HEK293 (cell line): ENCODE measurements at regions not wholly inside any gene's neighbourhood (a gene's known extent, or its start where the extent isn't known, plus 50 kb on each side); places are given as distances from the start of the nearest gene placed in this dataset.

ENCODE experiments used
- HIC1 ChIP-seq: fragments of 450-650 bp; formaldehyde crosslinking; IDR thresholded peaks from 2 replicates; pipeline ENCODE4 v1.5.1; 2016; ENCODE audit warnings: missing biosample characterization, missing genetic modification characterization
- KLF1 ChIP-seq: fragments of 450-650 bp; formaldehyde crosslinking; IDR thresholded peaks from 2 replicates; pipeline ENCODE4 v1.5.1; 2016; ENCODE audit warnings: missing biosample characterization, missing genetic modification characterization
- PBX3 ChIP-seq: sonication (generic); formaldehyde crosslinking; IDR thresholded peaks from 2 replicates; pipeline ENCODE4 v1.8.1; 2022; ENCODE audit warnings: mild to moderate bottlenecking, moderate library complexity, missing genetic modification reagents
- PRDM4 ChIP-seq: fragments of 450-650 bp; formaldehyde crosslinking; IDR thresholded peaks from 2 replicates; pipeline ENCODE4 v1.5.1; 2017; ENCODE audit warnings: missing biosample characterization, missing genetic modification characterization
- SP2 ChIP-seq: fragments of 450-650 bp; formaldehyde crosslinking; IDR thresholded peaks from 2 replicates; pipeline ENCODE4 v1.5.1; 2016; ENCODE audit warnings: missing biosample characterization, missing genetic modification characterization
- YY1 ChIP-seq: fragments of 450-650 bp; formaldehyde crosslinking; IDR thresholded peaks from 2 replicates; pipeline ENCODE4 v1.5.1; 2018; ENCODE audit warnings: missing biosample characterization, missing genetic modification characterization
- ZBTB21 ChIP-seq: fragments of 450-650 bp; formaldehyde crosslinking; IDR thresholded peaks from 2 replicates; pipeline ENCODE4 v1.5.1; 2017; ENCODE audit warnings: missing biosample characterization, missing genetic modification characterization
- ZNF157 ChIP-seq: fragments of 450-650 bp; formaldehyde crosslinking; IDR thresholded peaks from 2 replicates; pipeline ENCODE4 v1.5.1; 2016; ENCODE audit warnings: missing biosample characterization, missing genetic modification characterization
- ZNF274 ChIP-seq, 2 experiments: fragments of 200-500 bp in 1 of 2; fragments of 450-650 bp in 1 of 2; sonication (Bioruptor generic) in 1 of 2; formaldehyde crosslinking in 1 of 2; IDR thresholded peaks; 2 replicates each; pipeline versions ENCODE4 v1.5.1 to v1.6.1; 2014 to 2016; ENCODE audit warnings: borderline replicate concordance in 1 of 2, inconsistent platforms in 1 of 2, low read length in 1 of 2, missing biosample characterization in 1 of 2, missing genetic modification characterization in 1 of 2
- ZNF48 ChIP-seq: fragments of 450-650 bp; formaldehyde crosslinking; IDR thresholded peaks from 2 replicates; pipeline ENCODE4 v1.5.1; 2016; ENCODE audit warnings: missing biosample characterization, missing genetic modification characterization
- ZNF514 ChIP-seq: fragments of 450-650 bp; formaldehyde crosslinking; IDR thresholded peaks from 2 replicates; pipeline ENCODE4 v1.5.1; 2016; ENCODE audit warnings: missing biosample characterization, missing genetic modification characterization
- ZNF670 ChIP-seq: fragments of 450-650 bp; formaldehyde crosslinking; IDR thresholded peaks from 2 replicates; pipeline ENCODE4 v1.5.1; 2016; ENCODE audit warnings: missing biosample characterization, missing genetic modification characterization, low read depth
- TF ChIP-seq, protein P1 (sequence below): fragments of 450-650 bp; formaldehyde crosslinking; IDR thresholded peaks from 2 replicates; pipeline ENCODE4 v1.5.1; 2016; ENCODE audit warnings: missing biosample characterization, missing genetic modification characterization
- TF ChIP-seq, protein P2 (sequence below): fragments of 450-650 bp; formaldehyde crosslinking; IDR thresholded peaks from 2 replicates; pipeline ENCODE4 v1.5.1; 2016; ENCODE audit warnings: missing biosample characterization, missing genetic modification characterization

GRCh38 chrX:148215726-148216125 lies 234.6 kb downstream of the FMR1NB start:
- TF ChIP-seq KLF1 (tag by site-specific recombination), result no peak
- TF ChIP-seq ZNF274 (IDR thresholded peaks at IDR 0.05; ENCODE audit: low read length), result no peak
- TF ChIP-seq ZNF274 (tag by site-specific recombination; IDR thresholded peaks at IDR 0.05; ENCODE audit: borderline replicate concordance), result no peak
- no peak for TF ChIP-seq PBX3 (CRISPR knock-in tag)
- no peak for TF ChIP-seq ZNF48
- no peak for TF ChIP-seq YY1 (tag by site-specific recombination)
- no peak for TF ChIP-seq SP2
- TF ChIP-seq, protein P1, sequence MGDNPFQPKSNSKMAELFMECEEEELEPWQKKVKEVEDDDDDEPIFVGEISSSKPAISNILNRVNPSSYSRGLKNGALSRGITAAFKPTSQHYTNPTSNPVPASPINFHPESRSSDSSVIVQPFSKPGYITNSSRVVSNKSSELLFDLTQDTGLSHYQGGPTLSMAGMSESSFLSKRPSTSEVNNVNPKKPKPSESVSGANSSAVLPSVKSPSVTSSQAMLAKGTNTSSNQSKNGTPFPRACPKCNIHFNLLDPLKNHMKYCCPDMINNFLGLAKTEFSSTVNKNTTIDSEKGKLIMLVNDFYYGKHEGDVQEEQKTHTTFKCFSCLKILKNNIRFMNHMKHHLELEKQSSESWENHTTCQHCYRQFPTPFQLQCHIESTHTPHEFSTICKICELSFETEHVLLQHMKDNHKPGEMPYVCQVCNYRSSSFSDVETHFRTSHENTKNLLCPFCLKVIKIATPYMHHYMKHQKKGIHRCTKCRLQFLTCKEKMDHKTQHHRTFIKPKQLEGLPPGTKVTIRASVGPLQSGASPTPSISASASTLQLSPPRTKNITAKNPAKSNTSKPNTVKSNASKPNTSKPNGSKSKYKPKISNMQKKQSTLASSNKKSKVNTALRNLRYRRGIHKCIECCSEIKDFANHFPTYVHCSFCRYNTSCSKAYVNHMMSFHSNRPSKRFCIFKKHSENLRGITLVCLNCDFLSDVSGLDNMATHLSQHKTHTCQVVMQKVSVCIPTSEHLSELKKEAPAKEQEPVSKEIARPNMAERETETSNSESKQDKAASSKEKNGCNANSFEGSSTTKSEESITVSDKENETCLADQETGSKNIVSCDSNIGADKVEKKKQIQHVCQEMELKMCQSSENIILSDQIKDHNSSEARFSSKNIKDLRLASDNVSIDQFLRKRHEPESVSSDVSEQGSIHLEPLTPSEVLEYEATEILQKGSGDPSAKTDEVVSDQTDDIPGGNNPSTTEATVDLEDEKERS (tag by site-specific recombination), result no peak
- no peak for TF ChIP-seq ZNF670 (tag by site-specific recombination)
- TF ChIP-seq PRDM4 (tag by site-specific recombination), result no peak
- TF ChIP-seq, protein P2, sequence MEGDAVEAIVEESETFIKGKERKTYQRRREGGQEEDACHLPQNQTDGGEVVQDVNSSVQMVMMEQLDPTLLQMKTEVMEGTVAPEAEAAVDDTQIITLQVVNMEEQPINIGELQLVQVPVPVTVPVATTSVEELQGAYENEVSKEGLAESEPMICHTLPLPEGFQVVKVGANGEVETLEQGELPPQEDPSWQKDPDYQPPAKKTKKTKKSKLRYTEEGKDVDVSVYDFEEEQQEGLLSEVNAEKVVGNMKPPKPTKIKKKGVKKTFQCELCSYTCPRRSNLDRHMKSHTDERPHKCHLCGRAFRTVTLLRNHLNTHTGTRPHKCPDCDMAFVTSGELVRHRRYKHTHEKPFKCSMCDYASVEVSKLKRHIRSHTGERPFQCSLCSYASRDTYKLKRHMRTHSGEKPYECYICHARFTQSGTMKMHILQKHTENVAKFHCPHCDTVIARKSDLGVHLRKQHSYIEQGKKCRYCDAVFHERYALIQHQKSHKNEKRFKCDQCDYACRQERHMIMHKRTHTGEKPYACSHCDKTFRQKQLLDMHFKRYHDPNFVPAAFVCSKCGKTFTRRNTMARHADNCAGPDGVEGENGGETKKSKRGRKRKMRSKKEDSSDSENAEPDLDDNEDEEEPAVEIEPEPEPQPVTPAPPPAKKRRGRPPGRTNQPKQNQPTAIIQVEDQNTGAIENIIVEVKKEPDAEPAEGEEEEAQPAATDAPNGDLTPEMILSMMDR (tag by site-specific recombination), result no peak
- no peak for TF ChIP-seq HIC1
- no peak for TF ChIP-seq ZBTB21 (tag by site-specific recombination)
- TF ChIP-seq ZNF514 (tag by site-specific recombination), result no peak
- no peak for TF ChIP-seq ZNF157
